ENCODE measurements at regions not wholly inside any gene's neighbourhood (a gene's known extent, or its start where the extent isn't known, plus 50 kb on each side); places are given as distances from the start of the nearest gene placed in this dataset.

DNA sequence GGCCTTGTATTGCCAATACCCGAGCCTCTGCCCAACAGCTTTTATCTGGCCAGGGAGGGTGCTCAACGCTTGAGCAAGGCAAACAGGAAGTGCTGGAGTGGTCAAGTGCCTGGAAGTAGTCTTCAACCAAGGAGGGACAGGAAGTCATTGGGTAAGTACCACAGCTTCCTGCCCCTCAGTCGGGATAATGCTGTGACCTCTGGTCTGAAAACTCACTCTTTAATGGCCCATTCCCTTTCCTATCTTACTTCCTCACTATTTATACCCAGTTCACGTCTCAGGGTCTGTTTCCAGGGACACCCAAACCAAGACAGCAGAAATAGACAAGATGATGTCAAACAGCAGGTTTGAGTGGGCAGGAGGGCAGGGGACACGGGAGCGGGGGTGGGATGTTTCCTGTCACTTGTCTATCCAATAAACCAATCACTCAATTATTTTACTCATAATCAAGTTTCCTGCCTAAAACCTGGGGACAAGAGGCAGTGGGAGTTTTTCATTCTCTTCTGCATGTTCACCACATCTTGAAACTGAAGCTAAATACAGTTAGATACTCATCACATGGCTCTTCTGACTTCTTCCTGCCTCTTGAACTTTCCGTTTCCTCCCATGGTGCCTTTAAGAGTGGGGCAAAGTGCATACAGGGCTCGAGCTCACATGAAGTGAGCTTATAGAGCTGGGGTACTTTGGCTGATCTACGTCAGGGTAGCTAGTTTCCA lies 68.9 kb upstream of the CAB39 start:
- TF ChIP-seq TAF1 (IDR thresholded peaks at IDR 0.05; ENCODE audit: low read depth) = no peak

DNA sequence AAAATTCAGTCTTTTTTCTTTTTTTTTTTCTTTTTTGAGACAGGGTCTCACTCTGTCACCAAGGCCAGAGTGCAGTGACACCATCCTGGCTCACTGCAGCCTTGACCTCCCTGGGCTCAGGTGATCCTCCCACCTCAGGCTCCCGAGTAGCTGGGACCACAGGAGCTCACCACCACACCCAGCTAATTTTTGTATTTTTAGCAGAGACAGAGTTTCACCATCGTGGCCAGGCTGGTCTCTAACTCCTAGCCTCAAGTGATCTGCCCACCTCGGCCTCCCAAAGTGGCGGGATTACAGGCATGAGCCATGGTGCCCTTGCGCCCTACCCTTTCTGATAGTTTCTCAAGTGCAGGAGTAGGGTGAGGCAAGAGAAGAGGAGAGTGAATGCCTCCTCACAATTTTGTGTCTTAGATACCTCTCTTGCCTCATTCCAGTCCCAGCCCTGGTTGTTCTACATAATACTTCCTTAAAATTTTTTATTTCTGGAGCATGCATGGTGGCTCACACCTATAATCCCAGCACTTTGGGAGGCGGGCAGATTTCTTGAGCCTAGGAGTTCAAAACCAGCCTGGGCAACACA lies 68.2 kb upstream of the CAB39 start:
- TF ChIP-seq, protein P1, sequence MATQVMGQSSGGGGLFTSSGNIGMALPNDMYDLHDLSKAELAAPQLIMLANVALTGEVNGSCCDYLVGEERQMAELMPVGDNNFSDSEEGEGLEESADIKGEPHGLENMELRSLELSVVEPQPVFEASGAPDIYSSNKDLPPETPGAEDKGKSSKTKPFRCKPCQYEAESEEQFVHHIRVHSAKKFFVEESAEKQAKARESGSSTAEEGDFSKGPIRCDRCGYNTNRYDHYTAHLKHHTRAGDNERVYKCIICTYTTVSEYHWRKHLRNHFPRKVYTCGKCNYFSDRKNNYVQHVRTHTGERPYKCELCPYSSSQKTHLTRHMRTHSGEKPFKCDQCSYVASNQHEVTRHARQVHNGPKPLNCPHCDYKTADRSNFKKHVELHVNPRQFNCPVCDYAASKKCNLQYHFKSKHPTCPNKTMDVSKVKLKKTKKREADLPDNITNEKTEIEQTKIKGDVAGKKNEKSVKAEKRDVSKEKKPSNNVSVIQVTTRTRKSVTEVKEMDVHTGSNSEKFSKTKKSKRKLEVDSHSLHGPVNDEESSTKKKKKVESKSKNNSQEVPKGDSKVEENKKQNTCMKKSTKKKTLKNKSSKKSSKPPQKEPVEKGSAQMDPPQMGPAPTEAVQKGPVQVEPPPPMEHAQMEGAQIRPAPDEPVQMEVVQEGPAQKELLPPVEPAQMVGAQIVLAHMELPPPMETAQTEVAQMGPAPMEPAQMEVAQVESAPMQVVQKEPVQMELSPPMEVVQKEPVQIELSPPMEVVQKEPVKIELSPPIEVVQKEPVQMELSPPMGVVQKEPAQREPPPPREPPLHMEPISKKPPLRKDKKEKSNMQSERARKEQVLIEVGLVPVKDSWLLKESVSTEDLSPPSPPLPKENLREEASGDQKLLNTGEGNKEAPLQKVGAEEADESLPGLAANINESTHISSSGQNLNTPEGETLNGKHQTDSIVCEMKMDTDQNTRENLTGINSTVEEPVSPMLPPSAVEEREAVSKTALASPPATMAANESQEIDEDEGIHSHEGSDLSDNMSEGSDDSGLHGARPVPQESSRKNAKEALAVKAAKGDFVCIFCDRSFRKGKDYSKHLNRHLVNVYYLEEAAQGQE (IDR thresholded peaks at IDR 0.05; ENCODE audit: low read depth) = no peak
- TF ChIP-seq RAD21 (IDR thresholded peaks at IDR 0.05; ENCODE audit: low read depth) = no peak
- no peak for TF ChIP-seq EGR1 (IDR thresholded peaks at IDR 0.05)
- no peak for TF ChIP-seq CEBPB (IDR thresholded peaks at IDR 0.05)
- TF ChIP-seq FOXM1 (IDR thresholded peaks at IDR 0.05; ENCODE audit: borderline replicate concordance, low read depth) = no peak
- no peak for TF ChIP-seq TAF1 (IDR thresholded peaks at IDR 0.05; ENCODE audit: low read depth)
- no peak for TF ChIP-seq ZBTB7A (IDR thresholded peaks at IDR 0.05; ENCODE audit: low read depth)
- TF ChIP-seq, protein P2, sequence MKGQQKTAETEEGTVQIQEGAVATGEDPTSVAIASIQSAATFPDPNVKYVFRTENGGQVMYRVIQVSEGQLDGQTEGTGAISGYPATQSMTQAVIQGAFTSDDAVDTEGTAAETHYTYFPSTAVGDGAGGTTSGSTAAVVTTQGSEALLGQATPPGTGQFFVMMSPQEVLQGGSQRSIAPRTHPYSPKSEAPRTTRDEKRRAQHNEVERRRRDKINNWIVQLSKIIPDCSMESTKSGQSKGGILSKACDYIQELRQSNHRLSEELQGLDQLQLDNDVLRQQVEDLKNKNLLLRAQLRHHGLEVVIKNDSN (IDR thresholded peaks at IDR 0.05) = no peak
- TF ChIP-seq TCF12 (IDR thresholded peaks at IDR 0.05; ENCODE audit: low read depth) = no peak
- no peak for TF ChIP-seq CREB1 (IDR thresholded peaks at IDR 0.05; ENCODE audit: low read depth)
- no peak for TF ChIP-seq YY1 (IDR thresholded peaks at IDR 0.05; ENCODE audit: low read depth)
- TF ChIP-seq, protein P3, sequence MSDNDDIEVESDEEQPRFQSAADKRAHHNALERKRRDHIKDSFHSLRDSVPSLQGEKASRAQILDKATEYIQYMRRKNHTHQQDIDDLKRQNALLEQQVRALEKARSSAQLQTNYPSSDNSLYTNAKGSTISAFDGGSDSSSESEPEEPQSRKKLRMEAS (IDR thresholded peaks at IDR 0.05) = no peak
- no peak for TF ChIP-seq NFIC (IDR thresholded peaks at IDR 0.05)
- TF ChIP-seq TEAD4 (IDR thresholded peaks at IDR 0.05) = no peak
- TF ChIP-seq EP300 (IDR thresholded peaks at IDR 0.05; ENCODE audit: borderline replicate concordance) = no peak

DNA sequence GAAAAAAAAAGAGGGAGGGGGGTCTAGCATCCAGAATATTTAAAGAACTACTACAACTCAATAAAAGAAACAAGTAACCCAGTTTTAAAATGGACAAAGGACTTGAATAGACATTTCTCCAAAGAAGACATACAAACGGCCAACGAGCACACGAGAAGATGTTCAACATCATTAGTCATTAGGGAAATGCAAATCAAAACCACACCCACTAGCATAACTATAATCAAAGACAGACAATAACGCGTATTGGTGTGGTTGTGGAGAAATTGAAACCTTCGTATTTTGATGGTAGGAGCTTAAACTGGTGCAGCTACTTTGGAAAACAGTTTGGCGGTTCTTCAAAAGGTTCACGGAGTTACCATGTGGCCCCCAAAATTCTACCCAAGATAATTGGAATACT lies 64.3 kb upstream of the CAB39 start:
- TF ChIP-seq EGR1 (IDR thresholded peaks at IDR 0.05) = no peak

DNA sequence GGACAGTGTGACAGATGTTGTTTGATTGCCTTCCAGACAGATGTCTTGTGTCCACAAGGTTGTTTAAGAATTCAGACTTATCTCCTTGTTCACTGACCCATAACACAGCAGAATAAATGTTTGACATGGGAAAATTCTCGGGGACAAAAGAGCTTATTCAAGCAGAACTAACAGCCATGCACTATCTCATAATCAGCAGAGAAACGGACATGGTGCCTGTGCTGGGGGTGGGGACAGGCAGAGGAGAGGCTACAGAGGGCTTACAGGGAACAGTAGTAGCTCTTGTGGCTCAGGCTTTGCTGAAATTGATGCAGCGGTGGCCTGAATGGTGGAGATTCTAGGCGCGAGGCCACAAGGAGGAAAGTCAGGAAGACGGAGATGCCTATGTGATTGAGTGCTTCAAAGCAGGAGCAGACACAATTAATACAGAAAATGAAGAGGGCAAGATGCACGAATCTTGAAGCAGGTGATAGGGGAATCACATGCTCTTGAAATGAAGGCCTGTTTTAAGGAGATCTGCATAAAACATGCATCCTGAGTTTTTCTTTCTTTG lies 62.0 kb upstream of the CAB39 start:
- no peak for TF ChIP-seq TAF1 (IDR thresholded peaks at IDR 0.05; ENCODE audit: low read depth)
- TF ChIP-seq, protein P3 (IDR thresholded peaks at IDR 0.05) = peak; percentile 44; the same call in 1 of the 2 replicates
- TF ChIP-seq FOXM1 (IDR thresholded peaks at IDR 0.05; ENCODE audit: borderline replicate concordance, low read depth) = no peak
- no peak for TF ChIP-seq EGR1 (IDR thresholded peaks at IDR 0.05)
- TF ChIP-seq YY1 (IDR thresholded peaks at IDR 0.05; ENCODE audit: low read depth) = no peak
- peak; percentile 66; the same call in 1 of the 2 replicates for TF ChIP-seq TCF12 (IDR thresholded peaks at IDR 0.05; ENCODE audit: low read depth)
- TF ChIP-seq NFIC (IDR thresholded peaks at IDR 0.05) = peak; percentile 31; the same call in 1 of the 2 replicates
- TF ChIP-seq, protein P2 (IDR thresholded peaks at IDR 0.05) = no peak
- TF ChIP-seq, protein P1 (IDR thresholded peaks at IDR 0.05; ENCODE audit: low read depth) = no peak
- TF ChIP-seq EP300 (IDR thresholded peaks at IDR 0.05; ENCODE audit: borderline replicate concordance) = peak; percentile 64
- peak; percentile 65; the same call in 1 of the 2 replicates for TF ChIP-seq TEAD4 (IDR thresholded peaks at IDR 0.05)
- no peak for TF ChIP-seq ZBTB7A (IDR thresholded peaks at IDR 0.05; ENCODE audit: low read depth)
- no peak for TF ChIP-seq CREB1 (IDR thresholded peaks at IDR 0.05; ENCODE audit: low read depth)
- no peak for TF ChIP-seq RAD21 (IDR thresholded peaks at IDR 0.05; ENCODE audit: low read depth)
- no peak for TF ChIP-seq CEBPB (IDR thresholded peaks at IDR 0.05)

DNA sequence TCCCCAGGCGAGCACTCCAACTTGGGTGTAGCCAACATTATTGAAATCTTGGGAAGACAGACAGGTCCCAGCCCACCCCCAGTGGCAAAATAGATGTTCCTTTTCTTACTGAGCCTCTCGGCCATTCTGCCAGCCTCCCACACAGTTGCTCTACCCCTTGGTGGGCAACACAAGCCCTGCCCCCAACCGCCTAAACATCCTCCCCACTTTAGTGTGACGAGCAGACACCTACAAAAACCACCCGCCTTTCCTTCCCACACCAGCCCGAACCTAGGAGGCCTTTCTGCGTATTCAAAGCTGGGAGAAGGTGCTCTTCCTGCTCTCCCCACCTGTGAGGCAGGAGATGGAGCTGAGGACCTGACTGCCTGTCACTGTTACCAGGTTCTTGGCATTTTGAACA lies 58.6 kb upstream of the CAB39 start:
- TF ChIP-seq, protein P3 (IDR thresholded peaks at IDR 0.05) = no peak
- TF ChIP-seq, protein P1 (IDR thresholded peaks at IDR 0.05; ENCODE audit: low read depth) = no peak
- TF ChIP-seq FOXM1 (IDR thresholded peaks at IDR 0.05; ENCODE audit: borderline replicate concordance, low read depth) = no peak
- TF ChIP-seq NFIC (IDR thresholded peaks at IDR 0.05) = no peak
- no peak for TF ChIP-seq RAD21 (IDR thresholded peaks at IDR 0.05; ENCODE audit: low read depth)
- no peak for TF ChIP-seq ZBTB7A (IDR thresholded peaks at IDR 0.05; ENCODE audit: low read depth)
- no peak for TF ChIP-seq EP300 (IDR thresholded peaks at IDR 0.05; ENCODE audit: borderline replicate concordance)
- no peak for TF ChIP-seq TEAD4 (IDR thresholded peaks at IDR 0.05)
- TF ChIP-seq, protein P2 (IDR thresholded peaks at IDR 0.05) = no peak
- no peak for TF ChIP-seq TCF12 (IDR thresholded peaks at IDR 0.05; ENCODE audit: low read depth)
- TF ChIP-seq CREB1 (IDR thresholded peaks at IDR 0.05; ENCODE audit: low read depth) = no peak
- TF ChIP-seq CEBPB (IDR thresholded peaks at IDR 0.05) = no peak
- no peak for TF ChIP-seq TAF1 (IDR thresholded peaks at IDR 0.05; ENCODE audit: low read depth)
- no peak for TF ChIP-seq EGR1 (IDR thresholded peaks at IDR 0.05)
- no peak for TF ChIP-seq YY1 (IDR thresholded peaks at IDR 0.05; ENCODE audit: low read depth)

Measured in Ishikawa (cell line).